CD4-positive, alpha-beta memory T cell (primary cell): ENCODE measurements at regions not wholly inside any gene's neighbourhood (a gene's known extent, or its start where the extent isn't known, plus 50 kb on each side); places are given as distances from the start of the nearest gene placed in this dataset.
A peak's percentile ranks its signal among the peaks of the same experiment; 100 is the strongest.

Experiments used
- CTCF ChIA-PET: fragments of 350-600 bp; sonication (Branson Sonifier 250); formaldehyde crosslinking; loops from one replicate; lab custom pipeline; 2021; ENCODE audit warnings: inconsistent platforms; ENCODE audit not compliant: partially characterized antibody; lab: Charles Lee
- POLR2A ChIA-PET: fragments of 350-600 bp; sonication (Branson Sonifier 250); formaldehyde crosslinking; loops from one replicate; lab custom pipeline; 2021; ENCODE audit not compliant: partially characterized antibody; lab: Charles Lee
- DNase-seq, 5 donors: peaks; one replicate each; pipeline versions ENCODE4 v3.0.0 to v3.0.0-alpha.2; 2020 to 2022; ENCODE audit warnings: mixed read lengths in 1 of 5
- H3K27ac ChIP-seq: one replicate; pipeline ENCODE4 v1.7.0; 2013; ENCODE audit warnings: low read depth, low read length
- H3K27me3 ChIP-seq: 2 replicates; pipeline ENCODE4 v1.7.0; 2013; ENCODE audit warnings: mild to moderate bottlenecking, low read length, moderate library complexity; ENCODE audit not compliant: insufficient read depth
- H3K36me3 ChIP-seq: 2 replicates; pipeline ENCODE4 v1.7.0; 2013; ENCODE audit warnings: mild to moderate bottlenecking, low read length, moderate library complexity; ENCODE audit not compliant: insufficient read depth
- H3K4me1 ChIP-seq: 2 replicates; pipeline ENCODE4 v1.7.0; 2013; ENCODE audit warnings: mild to moderate bottlenecking, low read length, moderate library complexity; ENCODE audit not compliant: insufficient read depth
- H3K4me3 ChIP-seq, 2 donors: one replicate each; pipeline ENCODE4 v1.7.0; 2013; ENCODE audit warnings: low read length in 2 of 2, mild to moderate bottlenecking in 1 of 2
- H3K9me3 ChIP-seq, 2 donors: one replicate each; pipeline ENCODE4 v1.7.0; 2013; ENCODE audit warnings: low read length in 2 of 2, control low read depth in 1 of 2; ENCODE audit not compliant: control insufficient read depth in 1 of 2
- H3K27ac Mint-ChIP-seq, 7 donors: one replicate each; pipeline ENCODE4 v1.8.0; 2020 to 2021; ENCODE audit warnings: mixed read lengths in 7 of 7, mild to moderate bottlenecking in 6 of 7, inconsistent platforms in 3 of 7, moderate library complexity in 3 of 7
- H3K27me3 Mint-ChIP-seq, 2 donors: one replicate each; pipeline ENCODE4 v1.8.0; 2020 to 2021; ENCODE audit warnings: mixed read lengths in 2 of 2
- H3K36me3 Mint-ChIP-seq, 2 donors: one replicate each; pipeline ENCODE4 v1.8.0; 2020 to 2021; ENCODE audit warnings: mixed read lengths in 2 of 2, inconsistent platforms in 1 of 2, mild to moderate bottlenecking in 1 of 2
- H3K4me1 Mint-ChIP-seq, 4 donors: one replicate each; pipeline ENCODE4 v1.8.0; 2020 to 2021; ENCODE audit warnings: mixed read lengths in 4 of 4, mild to moderate bottlenecking in 1 of 4
- H3K4me3 Mint-ChIP-seq, 8 donors: one replicate each; pipeline ENCODE4 v1.8.0; 2020 to 2021; ENCODE audit warnings: mixed read lengths in 8 of 8, mild to moderate bottlenecking in 7 of 8, moderate library complexity in 6 of 8, inconsistent platforms in 3 of 8
- H3K9me3 Mint-ChIP-seq, 8 donors: one replicate each; pipeline ENCODE4 v1.8.0; 2020 to 2021; ENCODE audit warnings: mixed read lengths in 8 of 8, mild to moderate bottlenecking in 5 of 8, inconsistent platforms in 3 of 8, moderate library complexity in 1 of 8
- intact Hi-C: fragments of 100-400 bp; cut with micrococcal nuclease; formaldehyde crosslinking; loops from one replicate; pipeline ENCODE4 v1.15.1; 2023

DNA sequence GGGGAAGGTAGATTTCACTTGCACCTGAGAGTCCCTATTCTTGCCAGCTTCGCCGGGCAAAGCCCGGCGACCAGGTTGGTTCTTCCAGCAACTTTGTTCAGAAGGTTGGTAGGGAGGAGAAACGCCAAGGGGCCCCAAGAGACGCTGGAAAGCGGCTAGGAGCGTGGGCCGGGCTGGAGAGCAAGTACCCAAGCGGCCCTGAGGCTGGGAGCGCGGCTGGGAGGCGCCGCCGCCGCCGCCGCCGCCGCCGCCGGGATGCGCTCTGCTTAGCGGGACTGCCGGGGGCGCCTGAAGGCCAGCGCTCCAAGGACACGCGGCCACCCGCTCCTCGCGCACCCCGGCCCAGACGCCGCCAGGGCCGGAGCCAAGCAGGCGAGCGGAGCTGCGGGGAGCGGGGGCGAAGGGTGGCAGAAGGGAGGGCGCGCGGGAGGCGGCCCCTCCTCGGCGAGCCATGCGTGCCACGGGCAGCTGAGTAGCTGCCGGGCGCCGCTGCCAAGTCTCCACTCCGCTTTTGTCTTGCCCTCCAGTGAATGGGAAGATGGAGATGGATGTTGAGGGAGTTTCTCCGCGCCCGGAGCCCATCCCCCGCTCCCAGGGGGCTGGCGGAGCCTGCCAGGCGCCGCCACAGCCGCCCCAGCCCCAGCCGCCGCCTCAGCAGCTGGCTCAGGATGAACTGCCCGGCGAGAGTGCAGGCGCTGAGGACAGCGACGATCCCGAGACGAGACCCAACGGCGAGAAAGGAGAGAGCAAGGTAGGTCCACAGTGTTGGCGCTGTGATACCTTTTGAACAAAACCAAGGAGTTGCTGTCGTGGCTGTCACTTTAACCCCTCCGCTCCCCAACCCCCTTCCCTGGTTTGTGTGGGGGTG, 227.4 kb upstream of the AZI2 start:
- intact Hi-C loops: no loop called here
- Mint-ChIP-seq H3K36me3 (no peaks in the 10 kb centered on the region), H3K4me3 (no peak overlapping the region), H3K9me3 (peaks cover 0 to 6% (median under 1%) of the 10 kb centered on the region in 8 donors), H3K4me1 (peaks cover 2 to 7% (median 3%) of the 10 kb centered on the region in 4 donors), H3K27me3 (peaks cover 33 to 39% of the 10 kb centered on the region in 2 donors), H3K27ac (no peak overlapping the region)
- no peak for DNase-seq
- no peak overlapping the region for H3K4me3 ChIP-seq
- CTCF ChIA-PET: no interaction called here
- H3K4me1 ChIP-seq: no peaks in the 10 kb centered on the region
- H3K36me3 ChIP-seq: no peaks in the 10 kb centered on the region
- H3K27ac ChIP-seq: no peak overlapping the region
- peaks cover 12% of the 10 kb centered on the region for H3K27me3 ChIP-seq
- POLR2A ChIA-PET: no interaction called here
- H3K9me3 ChIP-seq: no peaks in the 10 kb centered on the region

DNA sequence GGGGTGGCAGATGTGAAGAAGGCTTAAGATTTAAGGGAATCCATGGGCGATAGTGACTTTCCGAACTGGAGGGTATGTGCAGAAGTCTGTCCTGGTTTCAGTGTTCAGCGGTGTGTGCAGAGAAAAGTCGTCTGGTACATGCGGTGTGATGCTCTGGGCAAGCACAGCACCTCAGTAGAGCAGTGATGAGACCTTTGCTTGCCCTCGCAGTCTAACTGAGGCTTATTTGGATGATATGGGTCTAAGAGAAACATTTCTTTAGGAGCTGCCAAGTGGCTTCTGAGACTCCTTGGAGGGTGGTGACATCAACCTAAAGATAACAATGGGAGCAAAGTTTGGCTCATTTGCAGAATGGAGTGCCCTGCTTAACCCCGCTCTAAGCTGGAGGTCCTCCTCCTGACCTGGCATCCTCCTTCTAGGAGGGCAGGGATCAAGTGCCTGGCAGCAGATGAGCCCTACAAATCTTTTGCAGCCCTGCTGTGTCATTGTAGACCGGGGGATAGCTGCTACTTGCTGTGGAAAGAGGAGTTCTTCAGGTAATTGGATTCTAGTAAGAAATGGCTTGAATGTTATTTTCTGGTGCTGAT, 228.1 kb upstream of the AZI2 start:
- Mint-ChIP-seq H3K4me3 (peak overlapping the region in 1 of 8 donors; percentile 29), H3K27me3 (peaks cover 33 to 39% of the 10 kb centered on the region in 2 donors), H3K9me3 (peaks cover 0 to 6% (median under 1%) of the 10 kb centered on the region in 8 donors), H3K36me3 (no peaks in the 10 kb centered on the region), H3K4me1 (peaks cover 2 to 7% (median 3%) of the 10 kb centered on the region in 4 donors), H3K27ac (no peak overlapping the region)
- Histone ChIP-seq H3K27ac (no peak overlapping the region), H3K4me3 (no peak overlapping the region), H3K9me3 (no peaks in the 10 kb centered on the region), H3K27me3 (peaks cover 12% of the 10 kb centered on the region), H3K36me3 (no peaks in the 10 kb centered on the region), H3K4me1 (no peaks in the 10 kb centered on the region)
- POLR2A ChIA-PET: no interaction called here
- DNase-seq: no peak
- intact Hi-C loops: no loop called here
- CTCF ChIA-PET: no interaction called here

DNA sequence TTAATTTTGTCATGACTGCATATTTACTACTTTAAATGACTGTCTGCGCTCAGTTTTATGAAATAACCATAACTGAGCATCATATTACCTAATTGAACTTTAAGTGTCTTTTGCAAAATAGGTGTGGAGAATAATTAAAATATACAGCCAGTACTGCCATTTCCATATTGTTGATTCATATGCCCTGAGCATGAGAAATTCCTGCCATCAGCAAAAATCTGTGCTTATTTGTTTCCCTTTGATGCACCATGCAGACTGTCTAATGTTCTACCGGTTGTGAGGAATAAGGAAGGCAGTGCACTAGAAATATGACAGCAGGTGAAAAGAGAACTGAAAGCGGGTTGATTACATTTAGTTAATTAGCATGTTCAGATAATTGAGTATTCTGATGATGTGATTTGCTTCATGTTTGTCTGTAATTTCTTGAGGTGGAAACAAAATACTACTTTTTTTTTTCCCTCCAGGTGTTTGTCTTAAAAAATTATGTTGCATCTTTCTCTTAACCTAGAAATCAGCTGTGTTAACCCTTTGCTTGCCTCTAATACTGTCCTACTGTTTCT, 229.4 kb upstream of the AZI2 start:
- Histone ChIP-seq H3K27me3 (peaks cover 12% of the 10 kb centered on the region), H3K9me3 (no peaks in the 10 kb centered on the region), H3K4me1 (no peaks in the 10 kb centered on the region), H3K36me3 (no peaks in the 10 kb centered on the region), H3K27ac (no peak overlapping the region), H3K4me3 (no peak overlapping the region)
- H3K27ac Mint-ChIP-seq: no peak overlapping the region
- no peak for DNase-seq
- peaks cover 2 to 7% (median 3%) of the 10 kb centered on the region in 4 donors for H3K4me1 Mint-ChIP-seq
- H3K36me3 Mint-ChIP-seq: no peaks in the 10 kb centered on the region
- H3K4me3 Mint-ChIP-seq: no peak overlapping the region
- intact Hi-C loops: no loop called here
- H3K27me3 Mint-ChIP-seq: peaks cover 33 to 36% of the 10 kb centered on the region in 2 donors
- H3K9me3 Mint-ChIP-seq: peaks cover 0 to 6% (median 1%) of the 10 kb centered on the region in 8 donors
- POLR2A ChIA-PET: no interaction called here
- CTCF ChIA-PET: no interaction called here

DNA sequence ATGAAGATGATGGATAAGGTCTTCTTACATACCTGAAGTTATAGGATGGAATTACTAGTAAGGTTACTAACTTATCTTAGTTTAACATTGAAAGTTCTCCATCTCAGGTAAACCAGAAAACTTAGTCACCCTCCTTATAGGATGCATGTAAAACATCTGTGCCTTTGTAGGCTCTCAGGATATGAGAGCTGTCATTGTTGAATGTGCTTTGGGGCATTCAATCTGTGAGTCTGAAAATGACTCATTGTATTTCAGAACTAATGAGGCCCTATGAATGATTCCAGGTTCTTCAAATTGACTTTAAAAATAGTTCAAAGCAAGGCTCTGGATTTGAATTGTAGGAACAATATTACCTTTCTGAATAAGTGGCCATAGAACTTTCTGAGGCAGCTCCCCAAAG, 237.7 kb upstream of the AZI2 start:
- Mint-ChIP-seq H3K27me3 (peaks cover 4 to 6% of the 10 kb centered on the region in 2 donors), H3K9me3 (peaks cover 0 to 3% (median 0%) of the 10 kb centered on the region in 8 donors), H3K27ac (no peak overlapping the region), H3K36me3 (no peaks in the 10 kb centered on the region), H3K4me3 (no peak overlapping the region), H3K4me1 (peaks cover 0 to 4% (median 0%) of the 10 kb centered on the region in 4 donors)
- intact Hi-C loops: no loop called here
- H3K27me3 ChIP-seq: no peaks in the 10 kb centered on the region
- H3K9me3 ChIP-seq: no peaks in the 10 kb centered on the region
- no peak overlapping the region for H3K27ac ChIP-seq
- CTCF ChIA-PET: no interaction called here
- no peak for DNase-seq
- POLR2A ChIA-PET: no interaction called here
- H3K36me3 ChIP-seq: no peaks in the 10 kb centered on the region
- H3K4me3 ChIP-seq: no peak overlapping the region
- H3K4me1 ChIP-seq: no peaks in the 10 kb centered on the region

DNA sequence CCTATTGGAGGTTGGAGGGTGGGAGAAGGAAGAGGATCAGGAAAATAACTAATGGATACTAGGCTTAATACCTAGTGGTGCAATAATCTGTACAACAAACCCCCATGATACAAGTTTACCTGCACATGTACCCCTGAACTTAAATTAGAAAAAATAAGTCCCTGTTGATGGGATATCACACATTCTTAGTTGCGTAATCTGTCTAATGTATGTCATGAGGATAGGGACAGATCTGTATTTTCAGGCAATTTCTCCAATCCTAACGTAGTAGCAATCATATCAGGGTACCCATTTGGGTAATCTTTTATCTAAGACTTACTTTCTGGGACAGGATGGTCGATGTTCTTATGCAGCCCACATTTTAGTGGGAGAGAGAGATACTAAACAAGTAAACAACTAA, 239.1 kb upstream of the AZI2 start:
- peaks cover 4 to 6% of the 10 kb centered on the region in 2 donors for H3K27me3 Mint-ChIP-seq
- ChIA-PET CTCF (no interaction called here), POLR2A (no interaction called here)
- no peak overlapping the region for H3K4me3 Mint-ChIP-seq
- H3K4me1 ChIP-seq: no peaks in the 10 kb centered on the region
- DNase-seq: no peak
- no peaks in the 10 kb centered on the region for H3K36me3 Mint-ChIP-seq
- no peak overlapping the region for H3K4me3 ChIP-seq
- no peaks in the 10 kb centered on the region for H3K36me3 ChIP-seq
- intact Hi-C loops: no loop called here
- H3K9me3 Mint-ChIP-seq: peaks cover 0 to 3% (median 0%) of the 10 kb centered on the region in 8 donors
- no peak overlapping the region for H3K27ac ChIP-seq
- H3K9me3 ChIP-seq: no peaks in the 10 kb centered on the region
- no peak overlapping the region for H3K27ac Mint-ChIP-seq
- peaks cover 0 to 4% (median 0%) of the 10 kb centered on the region in 4 donors for H3K4me1 Mint-ChIP-seq
- H3K27me3 ChIP-seq: no peaks in the 10 kb centered on the region

DNA sequence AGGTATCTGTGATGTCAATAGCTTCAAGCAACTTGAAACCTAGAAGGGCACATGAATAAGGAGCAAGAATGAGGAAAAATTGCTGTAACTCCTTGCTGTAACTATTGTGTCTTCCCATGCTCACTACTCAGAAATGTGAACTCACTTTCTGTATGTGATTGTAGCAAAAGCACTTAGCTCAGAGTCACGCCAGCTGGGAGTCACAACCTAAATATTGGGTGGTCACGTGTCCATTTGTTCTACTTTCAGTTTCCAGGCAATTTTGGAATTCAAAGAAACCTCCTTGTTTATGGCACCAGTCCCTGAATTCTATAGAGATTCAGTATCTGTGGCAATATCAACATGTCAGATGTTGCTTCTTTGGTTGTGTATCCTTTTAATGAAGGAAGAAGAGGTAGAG, 241.6 kb upstream of the AZI2 start:
- ChIA-PET CTCF (no interaction called here), POLR2A (no interaction called here)
- Mint-ChIP-seq H3K9me3 (peaks cover 0 to 1% (median 0%) of the 10 kb centered on the region in 8 donors), H3K4me1 (peaks cover 0 to 4% (median 0%) of the 10 kb centered on the region in 4 donors), H3K36me3 (no peaks in the 10 kb centered on the region), H3K27ac (no peak overlapping the region), H3K4me3 (no peak overlapping the region), H3K27me3 (peaks cover 0 to 2% of the 10 kb centered on the region in 2 donors)
- no peak for DNase-seq
- Histone ChIP-seq H3K9me3 (no peaks in the 10 kb centered on the region), H3K27me3 (no peaks in the 10 kb centered on the region), H3K4me1 (no peaks in the 10 kb centered on the region), H3K4me3 (no peak overlapping the region), H3K36me3 (no peaks in the 10 kb centered on the region), H3K27ac (no peak overlapping the region)
- intact Hi-C loops: no loop called here

DNA sequence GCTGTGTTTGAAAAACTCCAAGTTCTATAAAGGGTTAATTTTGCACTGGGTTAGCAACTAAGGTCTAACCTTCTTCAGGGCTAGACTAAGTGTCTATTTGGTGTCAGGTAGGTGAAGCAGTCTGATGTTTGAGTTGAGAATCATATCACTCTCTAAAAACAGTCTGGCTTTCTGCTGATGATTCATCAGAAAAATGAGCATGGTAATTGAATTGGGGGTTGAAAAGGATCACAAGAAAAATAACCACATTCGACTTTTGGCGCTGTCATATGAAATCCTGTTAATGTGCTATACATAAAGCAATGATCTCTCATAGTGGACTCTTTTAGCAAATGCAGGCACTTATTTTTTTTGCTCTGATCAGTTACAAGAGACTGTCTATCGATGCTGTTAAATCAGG, 242.2 kb upstream of the AZI2 start:
- H3K27me3 Mint-ChIP-seq: peaks cover 0 to 2% of the 10 kb centered on the region in 2 donors
- no peaks in the 10 kb centered on the region for H3K36me3 ChIP-seq
- H3K36me3 Mint-ChIP-seq: no peaks in the 10 kb centered on the region
- intact Hi-C loops: no loop called here
- no peak overlapping the region for H3K27ac ChIP-seq
- ChIA-PET POLR2A (no interaction called here), CTCF (no interaction called here)
- H3K9me3 Mint-ChIP-seq: peaks cover 0 to 1% (median 0%) of the 10 kb centered on the region in 8 donors
- H3K4me1 ChIP-seq: no peaks in the 10 kb centered on the region
- no peak for DNase-seq
- H3K4me3 ChIP-seq: no peak overlapping the region
- no peak overlapping the region for H3K4me3 Mint-ChIP-seq
- H3K9me3 ChIP-seq: no peaks in the 10 kb centered on the region
- H3K27me3 ChIP-seq: no peaks in the 10 kb centered on the region
- peaks cover 0 to 4% (median 0%) of the 10 kb centered on the region in 4 donors for H3K4me1 Mint-ChIP-seq
- H3K27ac Mint-ChIP-seq: no peak overlapping the region
